Ovary (tissue), 7 donors: ENCODE measurements at regions not wholly inside any gene's neighbourhood (a gene's known extent, or its start where the extent isn't known, plus 50 kb on each side); places are given as distances from the start of the nearest gene placed in this dataset.
"Not testable (repeated sequence)": the region's sequence is repeated elsewhere in the genome, so short reads cannot be mapped to it uniquely, and the experiment has no call there.

Experiments
- DNase-seq, 5 donors: peaks; one replicate each; pipeline ENCODE4 v3.0.0-alpha.2; 2019 to 2020
- H3K27ac ChIP-seq, 2 donors: fragments of 200-600 bp; one replicate each; pipeline versions ENCODE4 v1.5.1 to v1.8.0; 2019 to 2022
- H3K27me3 ChIP-seq: fragments of 200-600 bp; one replicate; pipeline ENCODE4 v1.8.0; 2022
- H3K36me3 ChIP-seq: fragments of 200-600 bp; sonication (generic); one replicate; pipeline ENCODE4 v1.5.1; 2019
- H3K4me1 ChIP-seq: one replicate; pipeline ENCODE4 v1.8.1; 2013; ENCODE audit warnings: mild to moderate bottlenecking, moderate library complexity; ENCODE audit not compliant: insufficient read depth
- H3K4me3 ChIP-seq: fragments of 200-600 bp; sonication (generic); one replicate; pipeline ENCODE4 v1.5.1; 2017
- H3K9me3 ChIP-seq, 2 donors: fragments of 200-600 bp in 1 of 2; sonication (generic) in 1 of 2; one replicate each; pipeline versions ENCODE4 v1.5.1 to v1.8.1; 2013 to 2019; ENCODE audit warnings: mild to moderate bottlenecking in 1 of 2, moderate library complexity in 1 of 2
- CTCF ChIP-seq, 3 donors: fragments of 450-650 bp in 2 of 3; fragments of 200-600 bp in 1 of 3; IDR thresholded peaks; one replicate each; pipeline versions ENCODE4 v1.5.1 to v1.8.0; 2016 to 2022; ENCODE audit warnings: antibody characterized with exemption in 3 of 3, mild to moderate bottlenecking in 1 of 3
- EP300 ChIP-seq: sonication (generic); formaldehyde crosslinking; IDR thresholded peaks from one replicate; pipeline ENCODE4 v1.6.1; 2017; ENCODE audit warnings: antibody characterized with exemption
- POLR2A ChIP-seq: fragments of 450-650 bp; IDR thresholded peaks from one replicate; pipeline ENCODE4 v1.6.1; 2017; ENCODE audit warnings: antibody characterized with exemption, mild to moderate bottlenecking, moderate library complexity
- WGBS, 3 donors: extraction: QIAGEN DNeasy Blood & Tissue Kit in 1 of 3; methylation state at CpG; one replicate each; pipeline versions ENCODE4 v1.1.5 to v1.1.7; 2013 to 2017; 5-methylcytosine and 5-hydroxymethylcytosine counted together
- intact Hi-C, 4 donors: fragments of 100-400 bp; cut with DNase I; formaldehyde crosslinking; loops; one replicate each; pipeline versions ENCODE4 v1.11.0 to v1.15.1; 2022 to 2023
- donor health status: DM: no; HTN: no; CAD: no; lungs with moderate emphysema.
- donor health status: DM: no; HTN: no; CAD: no.
- donor health status: Bipolar disorder and iron deficiency.
- donor health status: DM: no; HTN: no; CAD: no.
- donor health status: DM: yes; HTN: yes; CAD: no.

- H3K36me3 ChIP-seq, result no peaks in the 10 kb centered on the region
- H3K27ac ChIP-seq, result no peak overlapping the region
- TF ChIP-seq CTCF (IDR thresholded peaks at IDR 0.05), result no peak
- no peak for TF ChIP-seq POLR2A
- no peak for TF ChIP-seq EP300
- no peaks in the 10 kb centered on the region for H3K4me1 ChIP-seq
- no peaks in the 10 kb centered on the region for H3K27me3 ChIP-seq
- H3K9me3 ChIP-seq, result no peaks in the 10 kb centered on the region
- intact Hi-C loops, result no loop called here
- H3K4me3 ChIP-seq, result no peak overlapping the region
- DNase-seq, result no peak
- WGBS, 3 donors, result 34 to 54% (median 34%) methylated on average over 3 of the region's 3 CpGs
Observed at GRCh38 chr6:81531869-81532561, 220.5 kb downstream of the TENT5A start.

- 51 to 79% (median 56%) methylated on average over 3 of the region's 3 CpGs for WGBS, 3 donors
Observed at GRCh38 chr6:81517455-81517854, 235.0 kb downstream of the TENT5A start.

GRCh38 chr6:81515562-81516453, 236.7 kb downstream of the TENT5A start:
- peak in 1 of 5 donors; percentile 18 for DNase-seq
- TF ChIP-seq POLR2A (no peak), CTCF (IDR thresholded peaks at IDR 0.05) (no peak), EP300 (no peak)
- Histone ChIP-seq H3K27ac (no peak overlapping the region), H3K27me3 (no peaks in the 10 kb centered on the region), H3K4me1 (no peaks in the 10 kb centered on the region), H3K36me3 (no peaks in the 10 kb centered on the region), H3K9me3 (no peaks in the 10 kb centered on the region), H3K4me3 (no peak overlapping the region)
- intact Hi-C loops, result no loop called here
- 44 to 60% (median 47%) methylated on average over 7 of the region's 7 CpGs for WGBS, 3 donors

More at GRCh38 chr6:81517455-81517854, 235.0 kb downstream of the TENT5A start:
- Histone ChIP-seq H3K27ac (no peak overlapping the region), H3K4me1 (no peaks in the 10 kb centered on the region), H3K36me3 (no peaks in the 10 kb centered on the region), H3K27me3 (no peaks in the 10 kb centered on the region), H3K4me3 (no peak overlapping the region), H3K9me3 (no peaks in the 10 kb centered on the region)
- DNase-seq, result no peak
- intact Hi-C loops, result no loop called here
- TF ChIP-seq POLR2A (no peak), EP300 (no peak), CTCF (IDR thresholded peaks at IDR 0.05) (no peak)

- H3K36me3 ChIP-seq, H3K4me3 ChIP-seq, DNase-seq, intact Hi-C loops, H3K27me3 ChIP-seq, H3K27ac ChIP-seq, H3K4me1 ChIP-seq, H3K9me3 ChIP-seq: not testable (repeated sequence)
- WGBS, 3 donors, result 88 to 92% (median 91%) methylated on average over 4 of the region's 4 CpGs
Observed at GRCh38 chr6:81514195-81514594, 238.3 kb downstream of the TENT5A start.

- no peaks in the 10 kb centered on the region for H3K9me3 ChIP-seq
- TF ChIP-seq EP300 (no peak), CTCF (IDR thresholded peaks at IDR 0.05) (no peak), POLR2A (no peak)
- no peak overlapping the region for H3K4me3 ChIP-seq
- intact Hi-C loops, result no loop called here
- no peak overlapping the region for H3K27ac ChIP-seq
- no peak for DNase-seq
- H3K4me1 ChIP-seq, result no peaks in the 10 kb centered on the region
- H3K27me3 ChIP-seq, result no peaks in the 10 kb centered on the region
- H3K36me3 ChIP-seq, result no peaks in the 10 kb centered on the region
- WGBS, 3 donors, result 0 to 14% (median 3%) methylated on average over 1 of the region's 1 CpG
Observed at GRCh38 chr6:81511423-81511822, 241.1 kb downstream of the TENT5A start.
